ENCODE measurements at regions not wholly inside any gene's neighbourhood (a gene's known extent, or its start where the extent isn't known, plus 50 kb on each side); places are given as distances from the start of the nearest gene placed in this dataset.

GRCh38 chr7:85627791-85628586 is 441.1 kb upstream of the SEMA3D start:
- ChIA-PET POLR2A (no interaction called here), CTCF (no interaction called here)
- no peak overlapping the region for H3K4me2 ChIP-seq (replicated peaks; ENCODE audit: low read depth, low read length, poor library complexity, severe bottlenecking)
- no peaks in the 10 kb centered on the region for H3K27me3 Mint-ChIP-seq
- WGBS (ENCODE audit: insufficient coverage): 89% methylated on average over 4 of the region's 5 CpGs
- no peak for DNase-seq
- ATAC-seq (ENCODE audit: low read depth): no peak
- no peaks in the 10 kb centered on the region for H4K20me1 ChIP-seq (ENCODE audit: control insufficient read depth, insufficient read depth, low read length, poor library complexity, severe bottlenecking)
- H3K79me2 ChIP-seq (ENCODE audit: control insufficient read depth, insufficient read depth, low read length): no peaks in the 10 kb centered on the region
- H3K4me3 Mint-ChIP-seq: no peak overlapping the region
- no peak overlapping the region for H3K9ac ChIP-seq (ENCODE audit: low read length)
- no peak overlapping the region for H3K27ac Mint-ChIP-seq
- no peaks in the 10 kb centered on the region for H3K9me3 ChIP-seq (ENCODE audit: control extremely low read depth in 1 of 3, control insufficient read depth in 2 of 3, insufficient read depth in 1 of 3, low read length in 2 of 3)
- H3K4me1 ChIP-seq (ENCODE audit: control insufficient read depth in 2 of 2, insufficient read depth in 2 of 2, low read length in 2 of 2): no peaks in the 10 kb centered on the region
- no peak overlapping the region for H3K4me3 ChIP-seq (ENCODE audit: control extremely low read depth in 1 of 5, extremely low read depth in 1 of 5, insufficient read depth in 1 of 5, low read depth in 2 of 5, low read length in 4 of 5)
- H3K27me3 ChIP-seq (replicated peaks in 1 of 4; ENCODE audit: control extremely low read depth in 1 of 4, control insufficient read depth in 3 of 4, insufficient read depth in 4 of 4, low read length in 3 of 4): no peaks in the 10 kb centered on the region
- H3K36me3 ChIP-seq (replicated peaks in 1 of 2; ENCODE audit: control extremely low read depth in 1 of 2, control insufficient read depth in 1 of 2, extremely low read depth in 1 of 2, insufficient read depth in 2 of 2, low read length in 1 of 2): no peaks in the 10 kb centered on the region
- no peaks in the 10 kb centered on the region for H3K4me1 Mint-ChIP-seq
- H3K27ac ChIP-seq (ENCODE audit: low read length in 2 of 2): no peak overlapping the region
- TF ChIP-seq EZH2 (IDR thresholded peaks at IDR 0.05; ENCODE audit: borderline replicate concordance, insufficient read depth, low read depth, low read length, poor library complexity, severe bottlenecking) (no peak), CTCF (IDR thresholded peaks at IDR 0.05) (no peak)
- H3K9me3 Mint-ChIP-seq (ENCODE audit: insufficient read depth): no peaks in the 10 kb centered on the region
- intact Hi-C loops (cut with micrococcal nuclease): no loop called here
- H2AFZ ChIP-seq (ENCODE audit: insufficient read depth, low read depth, low read length, poor library complexity, severe bottlenecking): no peak overlapping the region

GRCh38 chr7:85622059-85622458 is 435.2 kb upstream of the SEMA3D start:
- POLR2A ChIA-PET: no interaction called here
- Mint-ChIP-seq H3K27me3 (no peaks in the 10 kb centered on the region), H3K4me1 (no peaks in the 10 kb centered on the region), H3K9me3 (ENCODE audit: insufficient read depth) (no peaks in the 10 kb centered on the region), H3K4me3 (no peak overlapping the region), H3K27ac (no peak overlapping the region)
- WGBS (ENCODE audit: insufficient coverage): no CpG with 5 or more reads among the region's 1 CpG
- no peak for TF ChIP-seq CTCF (IDR thresholded peaks at IDR 0.05)
- no peak for TF ChIP-seq EZH2 (IDR thresholded peaks at IDR 0.05; ENCODE audit: borderline replicate concordance, insufficient read depth, low read depth, low read length, poor library complexity, severe bottlenecking)
- Histone ChIP-seq H3K9me3 (ENCODE audit: control extremely low read depth in 1 of 3, control insufficient read depth in 2 of 3, insufficient read depth in 1 of 3, low read length in 2 of 3) (no peaks in the 10 kb centered on the region), H3K27ac (ENCODE audit: low read length in 2 of 2) (no peak overlapping the region), H4K20me1 (ENCODE audit: control insufficient read depth, insufficient read depth, low read length, poor library complexity, severe bottlenecking) (no peaks in the 10 kb centered on the region), H3K4me3 (ENCODE audit: control extremely low read depth in 1 of 5, extremely low read depth in 1 of 5, insufficient read depth in 1 of 5, low read depth in 2 of 5, low read length in 4 of 5) (no peak overlapping the region), H3K9ac (ENCODE audit: low read length) (no peak overlapping the region), H3K36me3 (replicated peaks in 1 of 2; ENCODE audit: control extremely low read depth in 1 of 2, control insufficient read depth in 1 of 2, extremely low read depth in 1 of 2, insufficient read depth in 2 of 2, low read length in 1 of 2) (no peaks in the 10 kb centered on the region), H2AFZ (ENCODE audit: insufficient read depth, low read depth, low read length, poor library complexity, severe bottlenecking) (no peak overlapping the region), H3K79me2 (ENCODE audit: control insufficient read depth, insufficient read depth, low read length) (no peaks in the 10 kb centered on the region), H3K4me1 (ENCODE audit: control insufficient read depth in 2 of 2, insufficient read depth in 2 of 2, low read length in 2 of 2) (no peaks in the 10 kb centered on the region), H3K4me2 (replicated peaks; ENCODE audit: low read depth, low read length, poor library complexity, severe bottlenecking) (no peak overlapping the region), H3K27me3 (replicated peaks in 1 of 4; ENCODE audit: control extremely low read depth in 1 of 4, control insufficient read depth in 3 of 4, insufficient read depth in 4 of 4, low read length in 3 of 4) (no peaks in the 10 kb centered on the region)
- no peak for DNase-seq
- intact Hi-C loops (cut with micrococcal nuclease): no loop called here
- ATAC-seq (ENCODE audit: low read depth): no peak
- CTCF ChIA-PET: no interaction called here
